ENCODE measurements at regions not wholly inside any gene's neighbourhood (a gene's known extent, or its start where the extent isn't known, plus 50 kb on each side); places are given as distances from the start of the nearest gene placed in this dataset.

DNA sequence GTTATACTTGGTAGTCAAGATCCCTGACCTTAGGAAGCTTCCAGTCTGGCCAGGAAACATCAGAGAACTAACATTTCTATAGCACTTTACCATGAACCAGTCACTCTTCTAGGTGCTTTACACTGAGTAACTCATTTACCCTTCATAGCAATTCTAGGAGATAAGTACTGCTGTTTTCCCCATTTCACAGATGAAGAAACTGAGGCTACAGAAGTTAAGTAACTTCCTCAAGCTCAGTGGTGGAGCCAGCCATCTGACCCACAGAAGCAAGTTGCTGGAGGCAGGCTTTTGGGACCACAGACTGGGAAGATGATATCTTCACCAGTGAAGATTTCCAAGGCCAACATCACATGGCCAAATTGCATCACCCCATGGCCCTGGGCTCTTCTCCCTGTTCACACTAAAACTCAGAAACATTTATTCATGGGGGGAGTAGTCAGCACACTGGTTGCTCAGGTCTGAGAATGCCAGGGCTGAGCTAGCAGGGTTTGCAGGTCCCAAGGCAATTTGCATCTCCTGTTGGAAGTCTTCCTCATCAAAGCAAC, 70.3 kb downstream of the UNC5CL start:
- Histone ChIP-seq H2BK20ac (ENCODE audit: low read length) (no peak overlapping the region), H2AK5ac (ENCODE audit: low read depth, low read length) (no peak overlapping the region), H3K27me3 (replicated peaks in 1 of 4; ENCODE audit: control insufficient read depth in 3 of 4, extremely low read depth in 1 of 4, insufficient read depth in 3 of 4, low read length in 3 of 4) (no peaks in the 10 kb centered on the region), H2BK15ac (ENCODE audit: low read length) (no peak overlapping the region), H3K27ac (ENCODE audit: low read depth, low read length) (no peak overlapping the region), H3K4me2 (ENCODE audit: insufficient read depth in 1 of 2, low read depth in 2 of 2, low read length in 2 of 2) (no peak overlapping the region), H3K23ac (ENCODE audit: insufficient read length) (no peak overlapping the region), H4K5ac (ENCODE audit: insufficient read length, low read depth, low read length) (no peak overlapping the region), H3K23me2 (ENCODE audit: low read depth, low read length) (no peaks in the 10 kb centered on the region), H4K20me1 (replicated peaks in 1 of 2; ENCODE audit: control insufficient read depth in 1 of 2, insufficient read depth in 2 of 2, low read length in 2 of 2) (no peaks in the 10 kb centered on the region), H3K56ac (replicated peaks; ENCODE audit: insufficient read length, low read depth, low read length) (no peak overlapping the region), H3K9me3 (ENCODE audit: insufficient read depth in 2 of 2, low read depth in 1 of 2, low read length in 1 of 2) (no peaks in the 10 kb centered on the region), H3K14ac (ENCODE audit: insufficient read length) (no peak overlapping the region), H3K79me1 (ENCODE audit: low read depth, low read length) (no peaks in the 10 kb centered on the region), H3K4me1 (replicated peaks in 1 of 4; ENCODE audit: control insufficient read depth in 3 of 4, insufficient read depth in 4 of 4, low read length in 3 of 4) (no peaks in the 10 kb centered on the region), H3K36me3 (ENCODE audit: control insufficient read depth in 2 of 4, insufficient read depth in 4 of 4, low read length in 3 of 4) (no peaks in the 10 kb centered on the region), H3K4me3 (ENCODE audit: extremely low read depth in 1 of 4, insufficient read depth in 2 of 4, low read depth in 3 of 4, low read length in 4 of 4) (no peak overlapping the region), H2BK120ac (replicated peaks; ENCODE audit: low read depth, low read length) (no peak overlapping the region), H3K18ac (ENCODE audit: extremely low read depth, low read length) (no peak overlapping the region), H3K9ac (replicated peaks in 1 of 4; ENCODE audit: extremely low read depth in 1 of 4, low read depth in 3 of 4, low read length in 3 of 4) (no peak overlapping the region), H4K8ac (ENCODE audit: extremely low read depth, insufficient read depth, low read length) (no peak overlapping the region), H3K79me2 (ENCODE audit: control insufficient read depth in 1 of 2, insufficient read depth in 2 of 2, low read length in 2 of 2) (no peaks in the 10 kb centered on the region), H3K4ac (replicated peaks; ENCODE audit: insufficient read length, low read depth, low read length) (no peak overlapping the region), H2BK12ac (ENCODE audit: low read depth, low read length) (no peak overlapping the region), H2BK5ac (ENCODE audit: low read depth, low read length) (no peak overlapping the region), H4K91ac (replicated peaks; ENCODE audit: insufficient read length, low read length) (no peak overlapping the region), H2AFZ (ENCODE audit: low read length) (no peak overlapping the region)
- no peak for DNase-seq (ENCODE audit: low read depth in 1 of 2, low spot score in 2 of 2)
- TF ChIP-seq JUN (IDR thresholded peaks at IDR 0.05; ENCODE audit: low read depth, low read length): no peak
- no peak for TF ChIP-seq PHF8 (conservative IDR thresholded peaks at IDR 0.05; ENCODE audit: low read depth, low read length)
- TF ChIP-seq, protein P1, sequence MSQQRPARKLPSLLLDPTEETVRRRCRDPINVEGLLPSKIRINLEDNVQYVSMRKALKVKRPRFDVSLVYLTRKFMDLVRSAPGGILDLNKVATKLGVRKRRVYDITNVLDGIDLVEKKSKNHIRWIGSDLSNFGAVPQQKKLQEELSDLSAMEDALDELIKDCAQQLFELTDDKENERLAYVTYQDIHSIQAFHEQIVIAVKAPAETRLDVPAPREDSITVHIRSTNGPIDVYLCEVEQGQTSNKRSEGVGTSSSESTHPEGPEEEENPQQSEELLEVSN (IDR thresholded peaks at IDR 0.05): no peak
- TF ChIP-seq SIRT6 (IDR thresholded peaks at IDR 0.05; ENCODE audit: low read length): no peak
- TF ChIP-seq CHD2 (IDR thresholded peaks at IDR 0.05; ENCODE audit: low read length): no peak
- TF ChIP-seq SP2 (IDR thresholded peaks at IDR 0.05; ENCODE audit: low read length): no peak
- no peak for TF ChIP-seq HDAC6 (IDR thresholded peaks at IDR 0.05; ENCODE audit: low read depth, low read length)
- TF ChIP-seq SUZ12 (IDR thresholded peaks at IDR 0.05; ENCODE audit: low read length): no peak
- TF ChIP-seq SRF (IDR thresholded peaks at IDR 0.05; ENCODE audit: low read depth, low read length): no peak
- no peak for TF ChIP-seq KDM4A (IDR thresholded peaks at IDR 0.05; ENCODE audit: low read depth, low read length, severe bottlenecking)
- no peak for TF ChIP-seq SP1 (IDR thresholded peaks at IDR 0.05; ENCODE audit: low read depth, low read length)
- TF ChIP-seq BACH1 (IDR thresholded peaks at IDR 0.05; ENCODE audit: low read length): no peak
- TF ChIP-seq CTBP2 (IDR thresholded peaks at IDR 0.05; ENCODE audit: borderline replicate concordance, insufficient read depth, insufficient read length, low read length): no peak
- TF ChIP-seq CREB1 (IDR thresholded peaks at IDR 0.05): no peak
- TF ChIP-seq EGR1 (IDR thresholded peaks at IDR 0.05; ENCODE audit: borderline replicate concordance, low read depth, low read length): no peak
- POLR2A ChIA-PET (ENCODE audit: partially characterized antibody): no interaction called here
- CTCF ChIA-PET (ENCODE audit: partially characterized antibody): interaction anchor here (1.2 to 1.5 kb wide), 2 partner anchors 34 to 75 kb away, joined by 3 to 4 read pairs; no protein-coding TSS in a partner anchor
- no peak for FAIRE-seq
